ENCODE measurements at regions not wholly inside any gene's neighbourhood (a gene's known extent, or its start where the extent isn't known, plus 50 kb on each side); places are given as distances from the start of the nearest gene placed in this dataset.
"Not testable (repeated sequence)": the region's sequence is repeated elsewhere in the genome, so short reads cannot be mapped to it uniquely, and the experiment has no call there.

DNA sequence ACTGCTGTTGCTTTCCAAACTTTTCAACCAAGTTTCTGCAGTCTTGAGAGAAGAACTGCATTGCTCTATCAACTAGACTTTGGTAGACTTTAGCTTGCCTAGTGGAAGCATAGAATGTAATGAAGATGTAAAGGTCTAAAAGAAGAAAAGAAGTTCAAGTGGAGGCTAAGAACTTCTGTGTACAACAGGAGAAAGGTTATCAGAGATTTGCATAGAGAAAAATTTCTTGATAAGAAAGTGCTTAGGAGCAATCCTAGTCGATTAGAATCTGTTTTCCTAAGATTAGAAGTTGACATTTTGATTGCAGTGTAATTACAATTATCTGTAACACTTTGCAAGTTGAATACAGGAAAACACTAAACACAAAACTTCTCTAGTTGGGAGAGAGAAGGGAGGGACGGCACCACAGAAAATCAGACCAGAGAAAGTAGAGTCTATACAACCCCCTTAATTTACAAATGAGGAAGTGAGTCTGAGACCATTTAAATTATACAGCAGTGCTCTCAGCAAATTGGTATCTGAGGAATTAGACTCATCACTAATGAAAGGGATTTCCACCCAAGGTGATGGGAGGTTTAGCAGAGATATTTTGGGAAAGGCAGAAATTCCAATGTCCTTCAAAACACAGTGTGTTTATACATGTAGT, 194.3 kb upstream of the MARCKS start:
- no peak for FAIRE-seq

DNA sequence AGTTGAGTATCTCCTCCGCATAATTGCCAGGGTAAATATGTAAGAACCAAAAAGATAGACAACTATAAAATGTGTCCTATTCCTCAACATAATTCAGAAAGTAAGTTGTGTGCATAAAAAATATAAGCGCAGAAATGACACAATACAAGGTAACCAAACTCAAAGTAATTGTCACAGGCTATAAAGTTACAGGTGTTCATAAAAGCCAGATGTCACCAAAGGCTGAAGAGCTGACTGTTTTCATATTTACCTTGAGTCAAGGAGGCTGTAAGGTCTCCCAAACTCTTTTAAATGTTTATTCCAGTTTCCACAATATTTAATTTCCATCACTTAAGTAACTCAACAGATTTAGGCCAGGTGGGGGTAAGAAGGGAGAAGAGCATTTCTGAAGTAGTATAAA, 192.2 kb upstream of the MARCKS start:
- FAIRE-seq: no peak

DNA sequence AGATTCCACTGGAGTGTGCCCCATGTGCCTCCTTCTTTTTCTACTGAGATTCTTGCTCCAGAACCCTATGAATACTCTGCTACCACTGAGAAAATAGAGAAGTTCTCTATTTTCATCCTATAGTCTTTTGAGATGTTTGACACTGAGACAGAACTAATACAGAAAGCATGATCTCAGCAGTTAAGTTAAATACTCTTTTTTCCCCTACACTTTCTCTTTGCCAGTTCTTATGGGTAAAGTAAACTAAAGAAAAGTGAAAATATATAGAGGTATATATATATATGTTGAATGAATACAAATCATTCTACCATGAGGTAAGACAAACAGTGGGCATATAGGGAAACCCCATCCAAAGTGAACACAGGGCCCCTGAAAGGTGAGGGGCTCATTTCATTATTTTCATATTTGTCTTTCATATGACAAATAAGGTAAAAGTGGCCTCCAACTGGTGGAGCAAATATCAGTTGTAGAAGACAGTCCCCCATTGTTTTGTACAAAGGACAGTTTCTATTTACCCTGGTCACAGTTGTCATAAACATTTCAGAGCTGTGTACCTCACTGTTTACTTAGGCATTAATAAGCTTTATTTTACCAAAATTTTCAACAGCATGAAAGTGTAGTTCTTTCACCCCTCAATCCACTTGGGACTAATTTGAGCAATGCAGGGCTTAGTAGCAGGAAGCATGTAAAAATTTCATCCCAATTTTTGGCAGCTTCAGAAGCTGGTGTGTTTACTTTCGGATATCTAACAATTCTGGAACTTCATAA, 188.3 kb upstream of the MARCKS start:
- no peak for FAIRE-seq

DNA sequence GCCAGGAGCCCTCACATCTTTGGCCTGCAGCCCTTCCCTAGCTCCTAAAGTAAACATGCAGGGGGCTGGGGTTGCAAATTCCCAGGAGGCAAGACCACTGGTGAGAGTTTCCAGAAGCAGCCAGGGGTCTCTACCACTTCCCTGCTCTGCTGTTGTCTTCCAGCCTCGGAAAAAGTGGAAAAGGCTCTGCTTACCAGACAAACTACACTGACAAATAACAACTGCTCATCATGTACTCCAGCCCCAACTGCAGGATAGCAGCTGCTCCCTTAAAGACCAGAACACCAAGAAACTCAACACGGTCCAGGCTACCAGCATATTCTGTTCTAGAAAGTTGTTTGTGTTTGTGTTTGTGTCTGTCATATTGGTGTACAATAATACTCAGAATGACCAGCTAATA, 187.5 kb upstream of the MARCKS start:
- FAIRE-seq: no peak

DNA sequence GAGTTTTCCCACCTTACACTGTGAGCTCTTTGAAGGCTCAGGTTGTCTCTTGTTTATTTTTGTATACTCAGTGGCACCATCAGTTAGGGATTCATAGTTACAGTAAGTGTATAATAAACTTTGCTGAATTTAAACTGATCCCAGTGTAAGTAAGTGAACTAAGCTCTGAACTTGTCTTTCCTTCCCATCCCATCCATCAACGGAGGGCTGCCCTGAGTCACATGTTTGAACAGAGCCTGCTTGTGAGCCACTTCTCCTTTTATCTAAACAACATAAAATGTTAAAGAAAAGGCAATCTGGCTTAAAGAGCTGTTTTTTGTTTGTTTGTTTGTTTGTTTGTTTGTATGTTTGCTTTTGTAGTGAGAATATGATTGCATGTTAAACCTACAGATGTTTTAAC, 185.7 kb upstream of the MARCKS start:
- FAIRE-seq: no peak

DNA sequence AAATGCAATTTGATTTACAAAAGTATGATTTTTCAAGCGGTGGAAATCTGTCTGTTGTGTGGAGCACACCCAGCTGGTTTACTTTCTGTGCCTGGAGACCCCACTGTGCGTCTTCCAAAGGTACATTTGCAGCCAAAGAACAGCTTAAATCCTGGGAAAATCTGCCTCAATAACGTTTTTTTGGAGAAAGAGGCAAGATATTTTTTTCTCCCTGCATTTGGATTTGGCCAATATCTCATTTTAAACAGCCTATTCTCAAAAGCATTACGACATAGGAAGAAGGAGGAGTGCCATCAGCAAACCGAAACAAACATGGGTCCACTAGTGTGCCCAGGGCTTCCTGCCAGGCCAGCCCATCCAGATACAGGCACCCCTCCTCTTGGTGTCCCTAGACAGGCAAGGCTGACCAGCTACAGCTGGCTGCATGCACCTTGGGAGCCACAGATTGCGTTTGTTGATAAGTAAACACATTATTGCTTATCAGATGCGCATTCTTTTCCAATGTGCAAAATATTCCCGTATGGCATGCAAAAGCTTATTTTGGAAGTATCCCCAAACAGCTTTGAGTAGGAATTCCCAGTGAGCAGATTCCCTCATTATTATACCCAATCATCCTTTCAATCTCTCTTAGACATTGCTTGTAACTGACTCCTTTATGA, 184.5 kb upstream of the MARCKS start:
- FAIRE-seq: no peak

DNA sequence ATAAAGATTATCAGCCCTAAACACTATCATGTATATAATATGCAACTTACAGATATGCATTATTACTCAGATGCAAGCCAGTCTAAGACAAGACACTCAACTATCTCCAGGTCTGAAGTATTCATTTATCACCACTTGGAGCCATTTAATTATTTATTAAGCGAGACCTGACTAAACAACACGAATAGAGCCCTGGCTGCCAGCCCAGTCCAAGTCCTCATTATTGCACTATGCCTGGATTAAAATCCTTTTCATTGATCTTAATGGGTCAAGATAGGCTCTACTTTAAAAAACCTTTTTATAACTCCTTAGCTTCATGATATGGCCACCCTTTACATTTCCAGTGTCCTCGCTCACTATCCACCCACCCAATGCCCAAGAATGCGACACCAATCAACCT, 183.1 kb upstream of the MARCKS start:
- FAIRE-seq: no peak

DNA sequence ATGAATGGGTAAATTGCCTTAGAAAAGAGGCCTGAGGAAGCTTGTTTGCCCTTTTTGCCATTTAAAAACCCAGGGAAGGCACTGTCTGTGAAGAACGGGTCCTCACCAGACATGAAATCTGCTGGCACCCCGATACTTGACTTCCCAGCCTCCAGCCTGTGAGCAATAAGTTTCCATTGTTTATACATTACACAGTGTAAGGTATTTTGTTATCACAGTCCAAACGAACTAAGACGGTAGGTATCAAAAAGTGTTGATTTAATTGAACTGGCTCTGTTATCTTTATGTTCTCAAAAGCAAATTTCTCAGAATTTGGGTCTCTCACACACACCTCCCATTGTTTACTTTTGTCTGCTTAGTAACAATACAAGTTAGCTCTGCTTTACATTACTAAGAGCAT, 181.1 kb upstream of the MARCKS start:
- FAIRE-seq: no peak

DNA sequence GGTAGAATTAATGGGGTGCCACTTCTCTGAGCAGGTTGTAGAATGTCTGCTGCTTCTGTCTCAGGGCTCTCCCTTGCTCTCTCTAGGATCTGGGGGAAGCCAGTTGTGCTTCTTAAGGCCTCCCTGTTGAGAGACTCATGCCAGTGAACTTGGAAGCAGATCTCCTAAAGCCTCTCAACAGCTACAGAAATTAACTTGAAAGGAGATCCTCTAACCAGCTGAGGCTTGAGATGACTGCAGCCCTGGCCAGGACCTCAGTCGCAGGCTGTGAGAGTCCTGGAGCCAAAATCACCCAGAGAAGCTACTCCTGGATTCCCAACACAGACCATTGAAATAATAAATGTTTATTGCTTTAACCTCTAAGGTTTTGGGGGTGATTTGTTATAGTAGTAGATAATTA, 180.2 kb upstream of the MARCKS start:
- FAIRE-seq: no peak

DNA sequence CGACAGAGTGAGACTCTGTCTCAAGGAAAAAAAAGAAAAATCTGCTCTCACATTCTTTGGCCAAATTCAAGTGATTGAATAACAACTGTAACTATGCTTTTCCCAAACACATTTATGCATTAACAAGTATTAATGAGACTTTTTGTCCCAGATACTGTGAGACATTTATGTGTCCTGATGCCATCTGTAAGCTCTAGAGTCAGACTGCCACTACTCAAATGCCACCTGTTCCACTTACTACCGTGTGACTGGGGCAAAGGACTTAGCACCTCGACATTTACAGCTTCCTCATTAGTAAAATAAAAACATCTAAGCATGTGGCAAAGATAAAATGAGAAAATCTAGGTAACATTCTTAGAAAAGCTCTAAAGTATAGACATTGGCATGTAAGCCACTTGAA, 178.1 kb upstream of the MARCKS start:
- no peak for FAIRE-seq

DNA sequence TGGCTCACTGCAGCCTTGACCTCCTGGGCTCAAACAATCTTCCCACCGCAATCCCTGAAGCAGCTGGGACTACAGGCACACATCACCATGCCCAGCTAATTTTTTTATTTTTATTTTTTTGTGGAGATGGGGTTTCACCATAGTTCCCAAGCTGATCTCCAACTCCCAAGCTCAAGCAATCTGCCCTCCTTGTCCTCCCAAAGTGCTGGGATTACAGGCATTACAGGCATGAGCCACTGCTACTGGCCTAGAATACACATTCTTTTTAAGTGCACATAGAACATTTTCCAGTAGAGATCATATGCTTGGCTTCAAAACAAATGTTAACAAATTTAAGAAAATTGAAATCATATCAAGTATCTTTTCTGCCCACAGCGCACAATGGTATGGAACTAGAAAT, 176.8 kb upstream of the MARCKS start:
- FAIRE-seq: no peak

DNA sequence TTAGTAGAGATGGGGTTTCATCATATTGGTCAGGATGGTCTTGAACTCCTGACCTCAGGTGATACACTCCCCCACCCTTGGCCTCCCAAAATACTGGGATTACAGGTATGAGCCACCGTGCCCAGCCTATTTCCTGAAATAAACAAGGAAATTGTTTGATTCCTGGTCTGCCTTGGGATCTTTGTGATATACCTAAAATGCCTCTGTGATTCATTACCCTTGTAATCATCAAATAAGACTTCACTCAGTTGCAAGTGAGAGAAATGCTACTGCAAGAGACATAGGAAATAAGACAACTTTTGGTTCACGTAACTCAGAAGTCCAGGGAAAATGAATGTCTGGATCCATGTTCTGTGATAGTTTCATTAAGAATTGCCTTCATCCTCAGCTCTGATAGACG, 173.2 kb upstream of the MARCKS start:
- no peak for FAIRE-seq

DNA sequence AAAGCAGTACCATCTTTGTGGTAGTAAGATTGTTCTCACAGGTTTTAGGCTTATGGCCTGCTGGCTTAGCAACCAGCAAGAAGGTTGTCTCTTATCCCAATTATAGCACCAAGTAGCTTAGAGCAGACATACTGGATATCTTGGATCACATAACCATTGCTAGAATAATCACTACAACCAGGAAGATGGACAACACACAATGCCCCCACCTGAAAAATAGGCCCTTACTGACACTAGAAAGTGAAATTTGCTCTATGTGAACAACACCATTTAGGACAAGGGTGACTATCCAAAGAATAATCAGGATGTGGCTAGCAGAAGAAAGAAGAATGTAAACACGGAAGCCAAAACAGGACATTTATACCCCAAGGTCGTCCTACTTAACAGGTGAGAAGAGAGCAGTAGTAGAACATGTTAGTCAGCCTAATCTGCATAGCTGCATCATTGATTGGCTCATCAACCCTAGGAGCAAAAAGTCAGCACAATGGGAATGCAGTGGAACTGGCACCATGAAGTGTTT, 172.7 kb upstream of the MARCKS start:
- FAIRE-seq: no peak

DNA sequence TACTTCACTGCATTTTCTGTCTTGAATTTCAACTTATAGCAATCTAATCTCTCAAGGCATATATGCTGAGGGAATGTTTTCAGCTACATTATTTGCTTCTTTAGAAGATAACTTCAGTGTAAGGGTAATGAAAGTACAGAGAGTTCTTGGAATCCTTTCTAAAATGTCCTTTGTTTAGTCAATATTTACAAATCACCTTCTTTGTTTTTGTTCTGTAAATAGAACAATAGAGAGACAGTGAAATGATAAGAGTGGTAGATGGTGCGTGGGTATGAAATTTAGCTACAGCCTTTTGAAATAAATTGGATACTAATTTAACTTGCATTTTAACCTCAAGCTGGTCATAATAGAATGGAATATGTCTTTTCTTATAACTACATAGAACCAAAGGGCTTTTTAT, 171.1 kb upstream of the MARCKS start:
- no peak for FAIRE-seq

DNA sequence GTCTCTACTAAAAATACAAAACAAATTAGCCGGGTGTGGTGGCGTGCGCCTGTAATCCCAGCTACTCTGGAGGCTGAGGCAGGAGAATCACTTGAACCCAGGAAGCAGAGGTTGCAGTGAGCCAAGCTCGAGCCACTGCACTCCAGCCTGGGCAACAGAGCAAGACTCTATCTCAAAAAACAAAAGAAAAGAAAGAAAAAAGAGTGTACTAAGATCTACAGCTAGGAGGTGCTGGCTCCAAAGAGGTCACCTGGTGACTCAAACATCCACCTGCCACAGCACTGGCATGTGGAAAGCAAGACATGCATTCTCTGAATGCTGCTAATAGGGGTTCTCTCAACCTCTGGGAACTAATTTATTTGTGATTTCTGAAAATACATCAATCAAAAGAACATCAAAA, 167.5 kb upstream of the MARCKS start:
- not testable (repeated sequence) for FAIRE-seq

DNA sequence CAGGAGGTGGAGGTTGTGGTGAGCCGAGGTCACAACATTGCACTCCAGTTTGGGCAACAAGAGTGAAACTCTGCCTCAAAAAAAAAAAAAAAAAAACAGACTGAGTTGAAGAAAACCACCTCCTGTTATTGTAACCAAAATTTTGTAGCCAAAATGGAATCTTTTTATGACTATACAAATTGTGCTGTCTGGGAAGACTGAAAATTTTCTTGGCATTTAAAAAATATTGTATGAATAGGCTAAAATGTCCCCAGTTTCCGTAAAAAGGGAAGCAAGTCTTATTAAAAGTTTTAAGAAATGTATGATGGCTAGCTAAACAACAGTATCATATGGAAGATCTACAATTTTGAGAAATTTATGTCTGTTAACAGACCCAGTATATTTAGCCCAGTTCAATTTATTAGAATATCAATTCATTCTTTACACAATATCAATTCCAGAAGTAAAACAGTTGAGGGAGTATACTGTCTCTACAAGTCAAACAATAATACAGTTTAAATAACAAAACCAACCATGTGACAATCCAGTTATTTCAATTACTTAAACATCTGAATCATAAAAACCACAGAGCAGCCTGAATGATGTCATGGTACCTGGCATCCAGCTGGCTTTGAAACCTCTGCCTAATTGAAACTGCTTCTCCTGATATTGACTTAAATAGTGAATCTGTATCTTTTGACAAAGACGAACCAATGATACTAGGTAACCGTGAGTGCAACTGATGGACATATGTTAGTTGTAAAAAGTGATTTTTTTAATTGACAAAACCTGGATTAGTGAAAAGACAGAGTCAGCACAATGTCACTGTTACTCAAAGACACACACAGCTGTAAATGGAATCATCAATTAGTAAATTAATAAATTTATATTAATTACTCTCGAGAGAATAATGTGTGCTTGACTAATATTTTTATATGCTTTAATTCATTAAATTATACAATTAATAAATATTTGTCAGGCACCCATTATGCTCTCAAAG, 166.6 kb upstream of the MARCKS start:
- no peak for FAIRE-seq

DNA sequence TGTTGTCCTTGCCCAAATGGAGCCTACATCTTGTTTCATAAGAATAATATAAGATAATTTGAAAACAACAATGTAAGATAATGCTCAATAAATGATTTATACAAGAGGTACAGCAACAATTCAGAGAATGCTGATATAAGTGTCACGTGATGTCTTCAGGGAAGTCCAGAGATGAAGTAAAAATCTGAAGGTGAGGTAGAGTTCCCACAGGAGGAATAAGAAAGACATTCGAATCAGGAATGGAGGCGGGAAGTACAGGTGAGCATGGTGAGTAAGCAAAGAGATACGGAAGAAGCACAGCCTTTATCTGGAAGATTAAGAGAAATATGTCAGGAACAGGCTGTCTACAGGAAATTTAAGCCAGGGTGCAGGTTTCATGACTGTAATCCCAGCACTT, 165.9 kb upstream of the MARCKS start:
- FAIRE-seq: no peak

DNA sequence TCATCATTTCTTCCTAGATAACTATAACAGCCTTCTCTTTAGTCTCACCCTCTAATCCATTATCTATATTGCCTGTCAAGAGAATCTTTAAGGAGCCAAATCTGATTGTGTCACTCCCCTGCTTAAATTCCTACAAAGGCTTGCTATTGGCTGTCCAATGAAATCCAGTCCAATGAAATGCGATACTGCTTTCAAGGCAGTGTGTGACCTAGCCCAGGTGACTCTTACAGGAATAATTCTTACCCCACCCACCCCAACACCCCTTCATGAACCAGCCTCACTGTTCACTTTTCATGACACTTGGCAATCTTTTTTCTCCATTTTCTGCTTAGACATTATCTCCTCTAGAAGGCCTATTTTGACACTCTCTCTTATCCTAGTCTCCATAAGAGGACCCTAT, 163.3 kb upstream of the MARCKS start:
- FAIRE-seq: no peak

DNA sequence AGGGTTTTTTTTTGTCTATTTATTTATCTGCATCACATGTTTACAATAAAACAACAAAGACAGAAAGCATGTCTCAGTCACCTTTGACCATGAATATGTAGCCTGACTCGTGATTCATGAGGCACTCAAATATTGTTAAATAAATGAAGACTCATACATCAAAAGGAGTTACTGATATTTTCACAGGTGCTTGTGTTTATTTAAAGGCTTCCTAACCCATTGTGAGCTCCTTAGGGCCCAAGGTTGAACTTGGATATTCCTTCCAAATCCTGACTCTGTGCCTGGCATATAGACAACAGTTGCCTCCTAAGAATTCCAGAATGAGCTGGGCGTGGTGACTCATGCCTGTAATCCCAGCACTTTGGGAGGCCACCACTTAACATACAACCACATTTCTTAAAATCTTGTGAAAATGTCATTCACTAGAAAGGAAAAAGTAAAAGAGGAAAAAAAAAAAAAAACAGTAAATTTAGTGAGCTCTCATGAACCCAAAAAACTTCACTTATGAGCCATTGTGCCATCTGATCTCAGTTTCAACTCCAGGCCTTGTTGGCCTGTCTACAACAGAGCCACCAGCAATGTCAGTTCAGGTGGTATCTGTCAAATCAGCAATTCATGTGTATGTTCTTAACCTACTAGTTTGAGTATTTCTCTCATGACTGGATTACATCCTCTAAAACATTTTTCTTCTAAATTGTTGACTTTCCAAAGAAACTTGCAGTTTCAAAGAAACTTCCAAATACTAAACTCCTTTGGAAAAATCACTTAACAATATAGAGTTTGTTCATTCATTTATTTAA, 162.7 kb upstream of the MARCKS start:
- no peak for FAIRE-seq

DNA sequence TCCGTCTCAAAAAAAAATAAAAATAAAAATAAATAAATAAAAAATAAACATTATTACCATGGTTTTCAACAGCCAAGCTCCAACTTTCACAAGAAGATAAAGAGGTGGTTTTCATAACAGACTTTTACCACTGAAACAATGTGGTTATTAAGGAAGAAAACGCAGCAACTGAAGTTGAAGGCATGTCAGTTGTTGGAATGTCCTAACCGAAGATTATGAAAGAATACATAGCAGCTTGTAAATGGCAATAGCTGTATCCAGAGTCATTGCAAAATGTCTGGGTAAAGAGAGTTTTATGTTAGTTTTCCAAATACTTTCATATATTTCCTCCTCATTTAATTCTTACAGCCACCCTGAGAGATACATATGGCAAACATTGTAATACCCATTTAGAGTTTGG, 161.6 kb upstream of the MARCKS start:
- no peak for FAIRE-seq

DNA sequence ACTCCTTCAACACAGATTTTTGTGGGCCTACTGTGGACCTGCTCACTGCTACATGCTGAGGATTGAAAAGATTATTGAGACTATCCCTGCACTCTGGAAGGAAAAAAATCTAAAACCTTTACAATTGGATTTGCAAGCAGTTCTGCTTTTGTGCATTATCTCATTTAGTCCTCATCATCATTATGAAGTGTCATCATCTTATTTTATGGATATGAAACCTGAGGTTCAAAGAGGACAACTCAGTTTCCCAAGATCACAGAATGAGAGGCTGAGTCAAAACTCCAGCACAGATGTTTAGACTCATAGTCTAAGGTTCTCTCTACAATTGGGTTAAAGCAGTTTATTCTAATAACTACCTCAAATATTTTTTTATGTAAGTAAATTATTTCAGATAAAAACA, 160.2 kb upstream of the MARCKS start:
- FAIRE-seq: no peak
